ENCODE measurements at regions not wholly inside any gene's neighbourhood (a gene's known extent, or its start where the extent isn't known, plus 50 kb on each side); places are given as distances from the start of the nearest gene placed in this dataset.
"Not testable (repeated sequence)": the region's sequence is repeated elsewhere in the genome, so short reads cannot be mapped to it uniquely, and the experiment has no call there.

GRCh38 chr5:154702477-154702876, 52.7 kb upstream of the LARP1 start:
- no peak for DNase-seq (ENCODE audit: low read depth in 2 of 2)

GRCh38 chr5:154701725-154702124, 53.5 kb upstream of the LARP1 start:
- not testable (repeated sequence) for DNase-seq (ENCODE audit: low read depth in 2 of 2)

- no peak for DNase-seq (ENCODE audit: low read depth in 2 of 2)
These were observed 54.0 kb upstream of the LARP1 start for GRCh38 chr5:154701181-154701580.

GRCh38 chr5:154700289-154700928, 54.8 kb upstream of the LARP1 start:
- not testable (repeated sequence) for DNase-seq (ENCODE audit: low read depth in 2 of 2)

- DNase-seq (ENCODE audit: low read depth in 2 of 2), result no peak
These were observed 56.4 kb upstream of the LARP1 start for GRCh38 chr5:154698763-154699162.

- no peak for DNase-seq (ENCODE audit: low read depth in 2 of 2)
These were observed 57.8 kb upstream of the LARP1 start for GRCh38 chr5:154697371-154697770.

GRCh38 chr5:154696891-154697290, 58.3 kb upstream of the LARP1 start:
- DNase-seq (ENCODE audit: low read depth in 2 of 2), result no peak

GRCh38 chr5:154694159-154694558, 61.0 kb upstream of the LARP1 start:
- DNase-seq (ENCODE audit: low read depth in 2 of 2), result no peak

- DNase-seq (ENCODE audit: low read depth in 2 of 2), result no peak
These were observed 64.7 kb upstream of the LARP1 start for GRCh38 chr5:154690488-154690887.

GRCh38 chr5:154686490-154686889, 68.7 kb upstream of the LARP1 start:
- no peak for DNase-seq (ENCODE audit: low read depth in 2 of 2)

- no peak for DNase-seq (ENCODE audit: low read depth in 2 of 2)
These were observed 71.9 kb upstream of the LARP1 start for GRCh38 chr5:154683101-154683880.

GRCh38 chr5:154679501-154679900, 75.7 kb upstream of the LARP1 start:
- DNase-seq (ENCODE audit: low read depth in 2 of 2), result no peak

GRCh38 chr5:154677921-154678320, 77.3 kb upstream of the LARP1 start:
- DNase-seq (ENCODE audit: low read depth in 2 of 2), result no peak

- DNase-seq (ENCODE audit: low read depth in 2 of 2), result no peak
These were observed 78.7 kb upstream of the LARP1 start for GRCh38 chr5:154676508-154676907.

GRCh38 chr5:154674029-154674428, 81.1 kb upstream of the LARP1 start:
- no peak for DNase-seq (ENCODE audit: low read depth in 2 of 2)

- no peak for DNase-seq (ENCODE audit: low read depth in 2 of 2)
These were observed 81.7 kb upstream of the LARP1 start for GRCh38 chr5:154673506-154673905.

GRCh38 chr5:154669913-154670312, 85.3 kb upstream of the LARP1 start:
- DNase-seq (ENCODE audit: low read depth in 2 of 2), result not testable (repeated sequence)

GRCh38 chr5:154669402-154669801, 85.8 kb upstream of the LARP1 start:
- DNase-seq (ENCODE audit: low read depth in 2 of 2), result no peak

- no peak for DNase-seq (ENCODE audit: low read depth in 2 of 2)
These were observed 90.3 kb upstream of the LARP1 start for GRCh38 chr5:154664869-154665268.

- DNase-seq (ENCODE audit: low read depth in 2 of 2), result no peak
These were observed 91.8 kb upstream of the LARP1 start for GRCh38 chr5:154663424-154663823.

GRCh38 chr5:154654486-154655371, 100.4 kb upstream of the LARP1 start:
- DNase-seq (ENCODE audit: low read depth in 2 of 2), result no peak

- DNase-seq (ENCODE audit: low read depth in 2 of 2), result no peak
These were observed 101.3 kb upstream of the LARP1 start for GRCh38 chr5:154653764-154654485.
